OCI-M2 (cell line): ENCODE measurements at regions not wholly inside any gene's neighbourhood (a gene's known extent, or its start where the extent isn't known, plus 50 kb on each side); places are given as distances from the start of the nearest gene placed in this dataset.

Experiments used
- DNase-seq: peaks from one replicate; lab custom pipeline; 2025; ENCODE audit not compliant: unreplicated experiment; lab: John Stamatoyannopoulos, UW

GRCh38 chr3:117495620-117496019 is 786.0 kb downstream of the TUSC7 start:
- no peak for DNase-seq

- no peak for DNase-seq
Observed at GRCh38 chr3:117499189-117499870, 789.8 kb downstream of the TUSC7 start.

DNA sequence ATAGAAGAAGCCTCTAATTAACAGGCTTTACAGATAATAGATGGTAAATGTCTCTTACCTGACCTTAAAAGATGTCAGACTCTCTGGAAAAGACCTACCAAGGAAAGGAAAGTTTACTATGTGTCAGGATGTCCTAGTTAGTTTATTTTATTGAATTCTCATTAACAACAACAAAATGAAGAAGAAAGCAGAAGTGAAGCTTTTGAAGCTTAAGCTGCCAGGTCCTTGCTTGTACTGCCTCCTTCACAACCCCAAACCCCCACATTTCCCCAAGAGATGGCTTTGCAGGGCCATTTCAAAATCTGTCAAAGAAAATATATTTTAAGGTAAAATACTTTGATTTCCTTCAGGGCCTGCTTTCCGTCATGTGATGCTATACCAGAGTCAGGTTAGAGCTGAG is 798.4 kb downstream of the TUSC7 start:
- no peak for DNase-seq

- no peak for DNase-seq
Observed at GRCh38 chr3:117509858-117510257, 800.3 kb downstream of the TUSC7 start.

GRCh38 chr3:117510396-117510795 is 800.8 kb downstream of the TUSC7 start:
- no peak for DNase-seq

DNA sequence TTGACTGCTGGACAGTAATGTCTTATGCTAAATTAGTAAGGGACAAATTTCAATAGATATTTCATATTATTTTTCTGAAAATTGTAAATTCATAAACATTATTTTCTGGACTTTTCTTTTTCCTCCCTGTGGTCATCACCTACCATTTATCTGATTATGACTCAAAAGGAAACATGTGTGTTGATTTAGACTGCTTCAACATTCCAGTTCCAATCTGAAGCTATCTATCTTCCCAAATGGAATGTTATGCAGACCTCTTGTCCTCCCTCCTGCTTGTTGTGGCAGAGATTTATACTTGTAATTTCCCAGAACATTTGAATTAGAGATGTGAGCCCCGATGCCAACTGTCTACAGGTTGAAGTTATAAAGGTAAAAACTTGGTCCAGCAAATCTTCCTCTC is 803.4 kb downstream of the TUSC7 start:
- DNase-seq = no peak

DNA sequence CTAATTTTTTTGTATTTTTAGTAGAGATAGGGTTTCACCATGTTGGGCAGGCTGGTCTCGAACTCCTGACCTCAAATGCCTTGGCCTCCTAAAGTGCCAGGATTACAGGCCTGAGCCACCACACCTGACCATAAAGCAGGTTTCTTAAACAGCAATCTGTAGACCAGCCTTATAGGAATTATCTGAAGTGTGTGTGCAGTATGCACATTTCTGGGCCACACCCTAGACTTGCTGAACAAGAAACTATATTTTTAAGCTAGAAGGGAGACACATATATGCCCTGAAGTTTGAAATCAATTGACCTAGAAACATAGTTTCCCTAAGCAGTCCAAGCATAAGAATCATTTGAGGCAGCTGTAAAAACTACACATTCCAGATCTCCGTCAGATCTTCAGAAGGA is 805.7 kb downstream of the TUSC7 start:
- DNase-seq = no peak

DNA sequence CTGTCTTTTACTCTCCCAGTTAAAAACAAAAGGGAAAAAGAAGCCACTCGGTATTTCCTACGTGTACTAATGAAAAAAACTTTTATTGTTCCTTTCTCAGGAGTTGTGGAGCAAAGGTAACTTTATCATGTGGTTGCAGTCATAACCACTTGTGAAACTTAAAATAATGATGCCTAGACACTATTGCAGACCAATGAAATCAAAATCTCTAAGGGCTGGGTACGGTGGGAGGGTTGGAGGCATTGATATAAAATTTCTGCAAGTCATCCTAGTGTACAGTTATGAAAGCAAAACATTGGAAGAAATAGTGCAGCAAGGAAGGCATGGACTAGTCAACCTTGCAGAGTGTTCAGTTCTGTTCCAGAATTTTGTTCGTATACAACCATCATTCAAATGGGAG is 808.8 kb downstream of the TUSC7 start:
- DNase-seq = no peak

- no peak for DNase-seq
Observed at GRCh38 chr3:117519776-117520175, 810.2 kb downstream of the TUSC7 start.

- DNase-seq = no peak
Observed at GRCh38 chr3:117520582-117520981, 811.0 kb downstream of the TUSC7 start.

GRCh38 chr3:117523418-117523817 is 813.8 kb downstream of the TUSC7 start:
- no peak for DNase-seq

- no peak for DNase-seq
Observed at GRCh38 chr3:117524890-117525289, 815.3 kb downstream of the TUSC7 start.

GRCh38 chr3:117526470-117527079 is 817.0 kb downstream of the TUSC7 start:
- DNase-seq = no peak

DNA sequence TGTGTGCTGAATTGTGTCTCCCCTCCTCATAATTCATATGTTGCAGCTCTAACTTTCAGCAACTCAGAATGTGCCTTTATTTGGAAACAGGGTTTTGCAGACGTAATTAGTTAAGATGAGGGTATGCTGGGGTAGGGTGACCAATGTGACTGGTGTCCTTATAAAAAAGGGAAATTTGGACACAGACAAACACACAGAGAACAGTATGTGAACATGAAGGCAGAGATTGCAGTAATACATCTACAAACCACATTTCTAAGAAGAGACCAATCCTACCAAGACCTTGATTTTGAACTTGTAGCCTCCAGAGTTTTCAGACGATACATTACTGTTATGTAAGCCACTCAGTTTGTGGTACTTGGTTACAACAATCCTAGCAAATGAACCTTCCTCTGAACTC is 817.8 kb downstream of the TUSC7 start:
- DNase-seq = no peak

DNA sequence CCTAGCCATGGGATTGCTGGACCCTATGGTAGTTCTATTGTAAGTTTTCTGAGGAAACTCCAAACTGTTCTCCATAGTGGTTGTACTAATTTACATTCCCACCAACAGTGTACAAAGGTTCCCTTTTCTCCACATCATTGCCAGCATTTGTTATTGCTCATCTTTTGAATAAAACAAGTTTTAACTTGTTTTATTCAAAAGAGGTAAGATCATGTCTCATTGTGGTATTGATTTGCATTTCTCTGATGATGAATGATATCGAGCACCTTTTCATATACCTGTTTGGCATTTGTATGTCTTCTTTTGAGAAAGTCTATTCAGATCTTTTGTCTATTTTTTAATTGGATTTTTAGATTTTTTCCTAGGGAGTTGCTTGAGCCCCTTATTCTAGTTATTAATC is 819.1 kb downstream of the TUSC7 start:
- DNase-seq = no peak

GRCh38 chr3:117531078-117531767 is 821.6 kb downstream of the TUSC7 start:
- no peak for DNase-seq

- DNase-seq = no peak
Observed at GRCh38 chr3:117532268-117532667, 822.7 kb downstream of the TUSC7 start.

- DNase-seq = no peak
Observed at GRCh38 chr3:117534138-117534537, 824.6 kb downstream of the TUSC7 start.

DNA sequence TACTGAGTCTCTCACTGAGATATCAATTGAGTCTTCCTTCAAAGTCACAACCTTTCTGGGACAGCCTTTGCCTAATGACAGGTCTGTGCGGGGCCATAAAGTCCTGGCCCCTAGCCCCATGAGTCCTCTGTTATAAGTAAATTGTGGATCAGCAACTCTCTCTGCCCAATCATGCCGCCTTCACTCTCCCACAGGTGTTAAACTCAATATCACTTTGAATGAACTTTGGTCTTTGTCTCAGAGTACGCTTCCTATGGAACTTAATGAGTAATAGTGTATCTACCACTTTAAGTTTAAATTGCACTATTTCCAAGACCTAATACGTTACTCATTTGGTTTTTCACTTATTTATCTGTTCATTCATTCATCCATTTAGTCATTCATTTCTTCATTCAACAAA is 826.4 kb downstream of the TUSC7 start:
- no peak for DNase-seq

- no peak for DNase-seq
Observed at GRCh38 chr3:117537949-117538348, 828.4 kb downstream of the TUSC7 start.

DNA sequence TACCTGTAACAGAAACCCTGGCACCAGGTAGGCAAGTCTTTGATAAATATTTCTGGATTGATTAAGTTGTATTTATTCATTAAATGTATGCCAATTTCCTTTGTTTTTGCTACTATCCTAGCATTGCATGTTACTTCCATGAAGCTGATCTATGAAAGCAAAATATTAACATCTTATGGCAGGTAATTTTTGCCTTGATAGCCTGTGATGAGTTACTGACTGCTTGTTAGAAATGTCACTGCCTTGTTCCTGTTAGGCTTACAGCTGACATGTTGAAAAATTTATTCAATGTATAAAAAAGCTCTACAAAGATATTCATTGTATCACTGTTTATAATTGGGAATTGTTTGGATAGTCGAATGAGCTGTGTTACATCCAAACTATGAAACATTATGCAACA is 830.1 kb downstream of the TUSC7 start:
- DNase-seq = no peak

DNA sequence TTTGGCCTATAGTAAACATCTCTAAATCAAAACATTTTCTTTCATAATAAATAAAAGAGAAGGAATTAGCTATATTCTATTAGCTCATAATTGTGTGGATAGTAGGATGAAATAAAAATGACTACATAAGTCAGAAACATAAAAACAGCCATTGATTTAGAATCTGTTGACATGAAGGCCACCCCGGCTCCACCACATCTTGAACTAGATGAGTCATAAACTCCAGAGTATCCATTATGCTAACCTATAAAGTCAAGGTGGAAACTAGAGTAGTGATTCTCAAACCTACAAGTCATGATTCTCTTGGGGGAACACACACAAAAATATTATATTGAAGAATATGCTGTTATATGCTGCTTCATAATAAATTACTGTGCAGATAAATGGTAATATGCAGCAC is 831.0 kb downstream of the TUSC7 start:
- DNase-seq = no peak
